ENCODE measurements at regions not wholly inside any gene's neighbourhood (a gene's known extent, or its start where the extent isn't known, plus 50 kb on each side); places are given as distances from the start of the nearest gene placed in this dataset.

DNA sequence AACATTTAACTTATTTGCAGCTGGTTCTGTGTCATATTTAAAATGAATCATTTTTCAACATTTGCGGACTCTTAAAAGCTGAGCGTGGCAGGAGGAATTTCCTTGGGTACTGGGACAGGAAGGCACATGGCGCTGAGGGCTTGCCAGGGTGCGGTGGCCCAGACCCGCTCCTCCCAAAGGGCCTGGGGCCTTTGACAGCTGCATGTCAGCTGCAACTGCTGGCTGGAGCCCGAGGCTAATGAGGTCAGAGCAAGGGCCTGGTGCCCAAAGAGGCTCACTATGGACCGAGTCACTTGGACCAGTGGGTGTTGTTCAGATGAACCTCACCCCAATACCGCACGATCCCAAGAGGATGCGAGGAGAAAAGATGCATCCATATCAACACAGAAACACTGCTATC lies 326.9 kb downstream of the CTTN start:
- peaks cover 39% of the 10 kb centered on the region for H3K27me3 Mint-ChIP-seq (ENCODE audit: low read depth)
- H3K9me3 Mint-ChIP-seq (ENCODE audit: low read depth), result peaks cover 11% of the 10 kb centered on the region
- no peak overlapping the region for H3K4me3 Mint-ChIP-seq (ENCODE audit: unreplicated experiment)
- TF ChIP-seq, protein P1, sequence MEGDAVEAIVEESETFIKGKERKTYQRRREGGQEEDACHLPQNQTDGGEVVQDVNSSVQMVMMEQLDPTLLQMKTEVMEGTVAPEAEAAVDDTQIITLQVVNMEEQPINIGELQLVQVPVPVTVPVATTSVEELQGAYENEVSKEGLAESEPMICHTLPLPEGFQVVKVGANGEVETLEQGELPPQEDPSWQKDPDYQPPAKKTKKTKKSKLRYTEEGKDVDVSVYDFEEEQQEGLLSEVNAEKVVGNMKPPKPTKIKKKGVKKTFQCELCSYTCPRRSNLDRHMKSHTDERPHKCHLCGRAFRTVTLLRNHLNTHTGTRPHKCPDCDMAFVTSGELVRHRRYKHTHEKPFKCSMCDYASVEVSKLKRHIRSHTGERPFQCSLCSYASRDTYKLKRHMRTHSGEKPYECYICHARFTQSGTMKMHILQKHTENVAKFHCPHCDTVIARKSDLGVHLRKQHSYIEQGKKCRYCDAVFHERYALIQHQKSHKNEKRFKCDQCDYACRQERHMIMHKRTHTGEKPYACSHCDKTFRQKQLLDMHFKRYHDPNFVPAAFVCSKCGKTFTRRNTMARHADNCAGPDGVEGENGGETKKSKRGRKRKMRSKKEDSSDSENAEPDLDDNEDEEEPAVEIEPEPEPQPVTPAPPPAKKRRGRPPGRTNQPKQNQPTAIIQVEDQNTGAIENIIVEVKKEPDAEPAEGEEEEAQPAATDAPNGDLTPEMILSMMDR (IDR thresholded peaks at IDR 0.05), result no peak
- no peak overlapping the region for H3K27ac Mint-ChIP-seq (ENCODE audit: unreplicated experiment)
- no peak for DNase-seq (ENCODE audit: low spot score)
- no peaks in the 10 kb centered on the region for H3K4me1 Mint-ChIP-seq (ENCODE audit: low read depth)
- H3K36me3 Mint-ChIP-seq (ENCODE audit: low read depth), result no peaks in the 10 kb centered on the region

DNA sequence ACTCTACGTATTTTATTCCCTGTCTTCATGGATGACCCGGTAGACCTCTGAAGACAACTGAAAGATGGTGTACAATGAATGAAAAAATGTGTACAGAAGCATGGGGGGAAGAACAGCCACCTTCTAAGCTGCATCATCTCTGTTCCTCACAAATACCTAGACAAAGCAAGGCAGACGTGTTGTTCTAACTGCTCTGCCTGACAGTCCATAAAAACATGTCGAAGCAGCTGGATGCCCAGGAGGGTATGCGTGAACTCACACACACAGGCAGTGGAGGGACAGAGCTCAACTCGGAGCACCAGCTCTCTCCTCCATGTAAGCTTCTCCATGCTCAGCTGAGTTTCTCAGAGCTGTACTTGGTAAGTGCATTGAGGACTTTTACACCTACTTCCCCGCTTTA lies 327.4 kb downstream of the CTTN start:
- TF ChIP-seq, protein P1 (IDR thresholded peaks at IDR 0.05), result no peak
- H3K27ac Mint-ChIP-seq (ENCODE audit: unreplicated experiment), result no peak overlapping the region
- H3K4me1 Mint-ChIP-seq (ENCODE audit: low read depth), result no peaks in the 10 kb centered on the region
- H3K4me3 Mint-ChIP-seq (ENCODE audit: unreplicated experiment), result no peak overlapping the region
- H3K9me3 Mint-ChIP-seq (ENCODE audit: low read depth), result peaks cover 11% of the 10 kb centered on the region
- no peak for DNase-seq (ENCODE audit: low spot score)
- H3K27me3 Mint-ChIP-seq (ENCODE audit: low read depth), result peaks cover 40% of the 10 kb centered on the region
- H3K36me3 Mint-ChIP-seq (ENCODE audit: low read depth), result no peaks in the 10 kb centered on the region

DNA sequence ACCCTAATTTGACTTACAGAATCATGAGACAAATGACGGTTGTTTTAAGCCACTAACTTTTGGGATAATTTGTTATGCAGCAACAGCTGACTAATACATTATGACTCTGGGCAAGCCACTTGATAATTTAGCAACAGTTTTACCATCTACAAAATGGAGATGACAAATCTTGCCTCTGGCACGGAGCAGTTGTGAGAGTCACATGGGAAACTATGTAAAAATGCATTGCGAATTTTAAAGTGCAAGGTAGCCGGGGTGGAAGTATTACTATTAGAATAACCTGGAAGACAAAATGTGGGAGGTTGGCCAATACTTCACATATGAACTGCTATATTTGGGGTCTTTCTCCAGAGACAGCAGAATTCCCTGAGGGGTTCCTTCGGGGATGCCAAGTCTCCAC lies 328.7 kb downstream of the CTTN start:
- TF ChIP-seq, protein P1 (IDR thresholded peaks at IDR 0.05), result no peak
- no peaks in the 10 kb centered on the region for H3K36me3 Mint-ChIP-seq (ENCODE audit: low read depth)
- no peak for DNase-seq (ENCODE audit: low spot score)
- H3K27ac Mint-ChIP-seq (ENCODE audit: unreplicated experiment), result no peak overlapping the region
- H3K27me3 Mint-ChIP-seq (ENCODE audit: low read depth), result peaks cover 31% of the 10 kb centered on the region
- no peaks in the 10 kb centered on the region for H3K4me1 Mint-ChIP-seq (ENCODE audit: low read depth)
- H3K4me3 Mint-ChIP-seq (ENCODE audit: unreplicated experiment), result no peak overlapping the region
- peaks cover 11% of the 10 kb centered on the region for H3K9me3 Mint-ChIP-seq (ENCODE audit: low read depth)

DNA sequence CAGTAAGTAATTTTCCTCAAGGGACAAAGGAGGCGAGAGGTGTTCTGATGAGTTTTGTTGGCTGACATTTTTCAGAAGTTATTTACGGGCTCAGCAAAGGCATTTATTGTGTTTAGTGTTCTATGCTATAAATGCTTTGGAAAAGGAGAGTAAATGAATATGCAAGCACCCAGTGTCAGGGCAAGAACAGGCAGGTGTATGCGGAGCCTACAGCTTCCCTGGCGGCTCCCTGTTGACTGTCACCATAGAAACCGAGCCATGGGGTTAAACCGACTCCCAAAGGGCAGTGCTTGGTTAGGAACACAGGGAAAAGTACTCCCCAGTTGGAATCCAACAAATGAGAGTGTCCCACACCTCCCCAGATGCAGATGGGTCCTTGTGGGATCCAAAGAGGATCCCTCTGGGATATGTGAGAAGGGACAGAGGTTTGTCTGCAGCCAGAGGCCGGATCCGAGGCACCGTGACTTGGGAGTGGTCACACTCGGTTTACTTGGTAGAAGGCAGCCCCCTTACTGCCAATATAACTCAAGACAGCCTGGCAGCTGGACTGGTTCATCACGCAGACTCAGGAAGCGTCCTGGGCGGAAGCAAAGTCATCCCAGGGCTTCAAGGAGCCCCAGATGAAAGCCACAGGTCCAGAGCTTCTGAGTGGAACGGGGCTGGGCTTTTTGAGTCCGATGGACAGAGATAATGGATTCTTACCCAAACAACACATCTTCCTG lies 329.7 kb downstream of the CTTN start:
- Mint-ChIP-seq H3K4me3 (ENCODE audit: unreplicated experiment) (no peak overlapping the region), H3K27ac (ENCODE audit: unreplicated experiment) (no peak overlapping the region), H3K36me3 (ENCODE audit: low read depth) (no peaks in the 10 kb centered on the region), H3K27me3 (ENCODE audit: low read depth) (peaks cover 26% of the 10 kb centered on the region), H3K4me1 (ENCODE audit: low read depth) (no peaks in the 10 kb centered on the region), H3K9me3 (ENCODE audit: low read depth) (peaks cover 11% of the 10 kb centered on the region)
- DNase-seq (ENCODE audit: low spot score), result peak; percentile 38
- TF ChIP-seq, protein P1 (IDR thresholded peaks at IDR 0.05), result no peak

DNA sequence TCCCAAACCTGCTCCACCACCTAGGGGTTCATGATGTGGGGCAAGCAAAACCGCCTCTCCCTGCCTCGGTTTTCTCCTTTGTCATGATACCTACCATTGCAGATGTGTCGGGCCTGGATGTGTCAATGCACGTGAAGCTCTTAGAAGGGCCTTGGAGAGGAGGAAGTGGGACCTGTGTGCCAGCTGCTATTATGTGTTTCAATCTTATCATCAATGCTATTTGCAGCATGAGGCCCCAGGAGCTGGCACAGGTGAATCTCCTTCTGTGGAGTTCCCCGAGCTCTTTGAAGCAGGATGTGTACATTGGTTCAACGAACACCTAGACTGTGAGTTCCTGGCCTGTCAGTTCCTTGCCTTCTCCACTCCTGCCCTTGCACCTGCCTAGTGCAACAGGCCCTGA lies 331.6 kb downstream of the CTTN start:
- H3K27ac Mint-ChIP-seq (ENCODE audit: unreplicated experiment), result no peak overlapping the region
- peaks cover 13% of the 10 kb centered on the region for H3K27me3 Mint-ChIP-seq (ENCODE audit: low read depth)
- H3K9me3 Mint-ChIP-seq (ENCODE audit: low read depth), result peaks cover 6% of the 10 kb centered on the region
- H3K4me3 Mint-ChIP-seq (ENCODE audit: unreplicated experiment), result no peak overlapping the region
- H3K36me3 Mint-ChIP-seq (ENCODE audit: low read depth), result no peaks in the 10 kb centered on the region
- H3K4me1 Mint-ChIP-seq (ENCODE audit: low read depth), result no peaks in the 10 kb centered on the region
- TF ChIP-seq, protein P1 (IDR thresholded peaks at IDR 0.05), result no peak
- peak; percentile 24 for DNase-seq (ENCODE audit: low spot score)

All from chondrocyte (in vitro differentiated cells).